IMR-90 (cell line): ENCODE measurements at regions not wholly inside any gene's neighbourhood (a gene's known extent, or its start where the extent isn't known, plus 50 kb on each side); places are given as distances from the start of the nearest gene placed in this dataset.

Source experiments
- ATAC-seq: fragments of 200-7000 bp; cut with Tn5 transposase; 2 replicates; pipeline ENCODE4 v1.9.1; 2020; ENCODE audit warnings: low read depth, mild to moderate bottlenecking, moderate library complexity
- BruUV-seq: library from RNA; stranded (reverse); fragments of 400-500 nt; replicated peaks from 2 replicates; lab custom pipeline; 2021; lab: Mats Ljungman, UMichigan
- CTCF ChIA-PET: fragments of 300-600 bp; formaldehyde crosslinking; extraction: SDS; loops from one replicate; lab custom pipeline; 2021; ENCODE audit warnings: antibody characterized with exemption; lab: Yijun Ruan, JAX
- POLR2A ChIA-PET: fragments of 300-600 bp; sonication (Branson Sonifier 250); formaldehyde crosslinking; loops from one replicate; lab custom pipeline; 2022; ENCODE audit warnings: antibody characterized with exemption; ENCODE audit not compliant: unreplicated experiment; lab: Charles Lee
- DNase-seq: peaks from one replicate; pipeline ENCODE4 v3.0.0; 2013
- H2AFZ ChIP-seq: replicated peaks from 2 replicates; pipeline ENCODE3; 2013; ENCODE audit warnings: low read length, mild to moderate bottlenecking; ENCODE audit not compliant: poor library complexity
- H2AK5ac ChIP-seq: 2 replicates; pipeline ENCODE4 v1.6.1; 2013; ENCODE audit warnings: low read depth, low read length, inconsistent platforms
- H2AK9ac ChIP-seq: replicated peaks from 2 replicates; pipeline ENCODE3; 2013; ENCODE audit warnings: mild to moderate bottlenecking, low read depth, low read length, moderate library complexity; ENCODE audit not compliant: poor library complexity
- H2BK120ac ChIP-seq: 2 replicates; pipeline ENCODE4 v1.6.1; 2013; ENCODE audit warnings: low read depth, low read length, inconsistent platforms
- H2BK15ac ChIP-seq: 3 replicates; pipeline ENCODE4 v1.6.1; 2013; ENCODE audit warnings: low read depth, low read length, inconsistent platforms
- H2BK20ac ChIP-seq: 2 replicates; pipeline ENCODE4 v1.6.1; 2013; ENCODE audit warnings: low read depth, mild to moderate bottlenecking, inconsistent platforms, low read length, moderate library complexity
- H2BK5ac ChIP-seq: 2 replicates; pipeline ENCODE4 v1.6.1; 2013; ENCODE audit warnings: mild to moderate bottlenecking, low read depth, low read length, inconsistent platforms; ENCODE audit not compliant: poor library complexity, severe bottlenecking
- H3K14ac ChIP-seq: replicated peaks from 2 replicates; pipeline ENCODE4 v1.6.1; 2013; ENCODE audit warnings: low read depth, low read length, inconsistent platforms
- H3K18ac ChIP-seq: 2 replicates; pipeline ENCODE4 v1.6.1; 2013; ENCODE audit warnings: low read depth, low read length, control low read depth
- H3K23ac ChIP-seq: 2 replicates; pipeline ENCODE4 v1.6.1; 2013; ENCODE audit warnings: low read depth, low read length, inconsistent platforms
- H3K27ac ChIP-seq: 2 replicates; pipeline ENCODE4 v1.5.1; 2013; ENCODE audit warnings: mild to moderate bottlenecking, control low read depth, low read length; ENCODE audit not compliant: insufficient read depth
- H3K27me3 ChIP-seq: 2 replicates; pipeline ENCODE4 v1.6.1; 2013; ENCODE audit warnings: low read length; ENCODE audit not compliant: control insufficient read depth, insufficient read depth
- H3K36me3 ChIP-seq: 2 replicates; pipeline ENCODE4 v1.6.1; 2013; ENCODE audit warnings: low read length, mixed read lengths; ENCODE audit not compliant: control insufficient read depth, insufficient read depth
- H3K4ac ChIP-seq: 2 replicates; pipeline ENCODE4 v1.6.1; 2013; ENCODE audit warnings: low read depth, low read length, inconsistent platforms
- H3K4me1 ChIP-seq: 2 replicates; pipeline ENCODE4 v1.6.1; 2013; ENCODE audit warnings: low read length, mixed read lengths; ENCODE audit not compliant: control insufficient read depth, insufficient read depth
- H3K4me2 ChIP-seq: 2 replicates; pipeline ENCODE4 v1.6.1; 2013; ENCODE audit warnings: low read depth, mild to moderate bottlenecking, control low read depth, low read length, moderate library complexity
- H3K4me3 ChIP-seq: 2 replicates; pipeline ENCODE4 v1.5.1; 2013; ENCODE audit warnings: low read depth, mild to moderate bottlenecking, control low read depth, low read length, moderate library complexity; ENCODE audit not compliant: insufficient read depth
- H3K56ac ChIP-seq: 2 replicates; pipeline ENCODE4 v1.6.1; 2013; ENCODE audit warnings: low read length, inconsistent platforms; ENCODE audit not compliant: insufficient read depth; ENCODE audit errors: extremely low read depth
- H3K79me1 ChIP-seq, 2 experiments: 2 replicates each; pipeline ENCODE4 v1.6.1; 2013; ENCODE audit warnings: low read length in 2 of 2, inconsistent platforms in 1 of 2, low read depth in 1 of 2
- H3K9ac ChIP-seq: 2 replicates; pipeline ENCODE4 v1.6.1; 2013; ENCODE audit warnings: low read depth, low read length, control low read depth
- H3K9me1 ChIP-seq: 2 replicates; pipeline ENCODE4 v1.6.1; 2013; ENCODE audit warnings: low read length, inconsistent platforms; ENCODE audit not compliant: insufficient read depth
- H3K9me3 ChIP-seq: 2 replicates; pipeline ENCODE4 v1.6.1; 2013; ENCODE audit warnings: low read length; ENCODE audit not compliant: control insufficient read depth, insufficient read depth
- H4K20me1 ChIP-seq: 2 replicates; pipeline ENCODE4 v1.6.1; 2013; ENCODE audit warnings: low read length, inconsistent platforms; ENCODE audit not compliant: insufficient read depth
- H4K5ac ChIP-seq: 2 replicates; pipeline ENCODE4 v1.6.1; 2013; ENCODE audit warnings: mild to moderate bottlenecking, low read depth, low read length, control low read depth
- H4K8ac ChIP-seq, 2 experiments: 2 replicates each; pipeline ENCODE4 v1.6.1; 2013; ENCODE audit warnings: low read depth in 2 of 2, low read length in 2 of 2, control low read depth in 1 of 2, inconsistent platforms in 1 of 2
- H4K91ac ChIP-seq: 2 replicates; pipeline ENCODE4 v1.6.1; 2013; ENCODE audit warnings: low read depth, low read length, inconsistent platforms; ENCODE audit not compliant: insufficient read depth
- BHLHE40 ChIP-seq: fragments of 150-350 bp; IDR thresholded peaks from 2 replicates; pipeline ENCODE4 v1.6.1; 2016; ENCODE audit warnings: mild to moderate bottlenecking, low read depth, low read length
- CEBPB ChIP-seq: IDR thresholded peaks from 2 replicates; pipeline ENCODE4 v1.6.1; 2012; ENCODE audit warnings: low read depth, low read length, improper control_type of control experiment
- MAZ ChIP-seq: IDR thresholded peaks from 2 replicates; pipeline ENCODE4 v1.6.1; 2012; ENCODE audit warnings: low read depth, mild to moderate bottlenecking, low read length, improper control_type of control experiment, moderate library complexity, borderline replicate concordance
- POLR2A ChIP-seq: IDR thresholded peaks from 2 replicates; pipeline ENCODE4 v1.6.1; 2012; ENCODE audit warnings: mild to moderate bottlenecking, low read depth, low read length
- RCOR1 ChIP-seq: IDR thresholded peaks from 2 replicates; pipeline ENCODE4 v1.6.1; 2012; ENCODE audit warnings: mild to moderate bottlenecking, low read length, improper control_type of control experiment; ENCODE audit not compliant: insufficient replicate concordance
- RFX5 ChIP-seq: IDR thresholded peaks from 2 replicates; pipeline ENCODE4 v1.8.0; 2012; ENCODE audit warnings: low read depth, mild to moderate bottlenecking, low read length, moderate library complexity
- WGBS, 2 experiments: methylation state at CpG; one replicate each; pipeline versions ENCODE4 v1.1.5 to v1.1.7; 2013; ENCODE audit warnings: missing lambda C conversion rate in 2 of 2; ENCODE audit not compliant: insufficient read length in 1 of 2; ENCODE audit errors: extremely low coverage in 2 of 2; 5-methylcytosine and 5-hydroxymethylcytosine counted together
- dilution Hi-C: fragments of 300-500 bp; cut with HindIII; formaldehyde crosslinking; loops from one replicate; pipeline ENCODE4 v1.14.3; 2018; ENCODE audit warnings: low sequenced_read_pairs; ENCODE audit not compliant: unreplicated experiment
- in situ Hi-C: fragments of 300-500 bp; cut with MboI; formaldehyde crosslinking; loops from 3 replicates; pipeline ENCODE4 v1.14.3; 2019; ENCODE audit warnings: low sequenced_read_pairs, inconsistent platforms, mixed read lengths
- intact Hi-C: fragments of 100-400 bp; cut with micrococcal nuclease; formaldehyde crosslinking; loops from 2 replicates; pipeline ENCODE4 v1.10.0; 2022
- TF ChIP-seq, protein P1 (sequence below): fragments of 150-350 bp; IDR thresholded peaks from 2 replicates; pipeline ENCODE4 v1.6.1; 2017; ENCODE audit warnings: mild to moderate bottlenecking, antibody characterized with exemption, low read length, low read depth

GRCh38 chr2:167851876-167852275 is 395.5 kb downstream of the STK39 start:
- POLR2A ChIA-PET: no interaction called here
- Histone ChIP-seq H3K4me3 (no peak overlapping the region), H2BK20ac (no peak overlapping the region), H3K4ac (no peak overlapping the region), H3K9ac (no peak overlapping the region), H2BK120ac (no peak overlapping the region), H3K9me1 (no peaks in the 10 kb centered on the region), H4K5ac (no peak overlapping the region), H3K4me1 (no peaks in the 10 kb centered on the region), H2AFZ (no peak overlapping the region), H2BK5ac (no peak overlapping the region), H4K20me1 (no peaks in the 10 kb centered on the region), H3K56ac (no peak overlapping the region), H2AK5ac (no peak overlapping the region), H4K91ac (no peak overlapping the region), H3K27ac (no peak overlapping the region), H3K4me2 (no peak overlapping the region), H3K36me3 (no peaks in the 10 kb centered on the region), H2AK9ac (no peak overlapping the region), H4K8ac (no peak overlapping the region), H3K18ac (no peak overlapping the region), H3K23ac (no peak overlapping the region), H2BK15ac (no peak overlapping the region), H3K79me1 (no peaks in the 10 kb centered on the region), H3K27me3 (no peaks in the 10 kb centered on the region), H3K14ac (no peak overlapping the region), H3K9me3 (no peaks in the 10 kb centered on the region)
- WGBS, 2 experiments: no CpG with 5 or more reads among the region's 1 CpG
- no TSS peak for BruUV-seq
- intact Hi-C loops (no loop called here), dilution Hi-C loops (no loop called here), in situ Hi-C loops (no loop called here)
- DNase-seq (no peak), ATAC-seq (no peak)
- CTCF ChIA-PET: interaction anchor here (1.0 kb wide), 1 partner anchor 10 kb away, joined by 4 read pairs; no protein-coding TSS in a partner anchor
- no peak for TF ChIP-seq CEBPB
- TF ChIP-seq MAZ: no peak
- TF ChIP-seq, protein P1, sequence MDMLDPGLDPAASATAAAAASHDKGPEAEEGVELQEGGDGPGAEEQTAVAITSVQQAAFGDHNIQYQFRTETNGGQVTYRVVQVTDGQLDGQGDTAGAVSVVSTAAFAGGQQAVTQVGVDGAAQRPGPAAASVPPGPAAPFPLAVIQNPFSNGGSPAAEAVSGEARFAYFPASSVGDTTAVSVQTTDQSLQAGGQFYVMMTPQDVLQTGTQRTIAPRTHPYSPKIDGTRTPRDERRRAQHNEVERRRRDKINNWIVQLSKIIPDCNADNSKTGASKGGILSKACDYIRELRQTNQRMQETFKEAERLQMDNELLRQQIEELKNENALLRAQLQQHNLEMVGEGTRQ: no peak
- TF ChIP-seq RFX5: no peak
- no peak for TF ChIP-seq RCOR1
- no peak for TF ChIP-seq BHLHE40
- no peak for TF ChIP-seq POLR2A
